COR-L47 (cell line): ENCODE measurements at regions not wholly inside any gene's neighbourhood (a gene's known extent, or its start where the extent isn't known, plus 50 kb on each side); places are given as distances from the start of the nearest gene placed in this dataset.
"Not testable (repeated sequence)": the region's sequence is repeated elsewhere in the genome, so short reads cannot be mapped to it uniquely, and the experiment has no call there.

Experiments
- DNase-seq: peaks from one replicate; lab custom pipeline; 2025; lab: John Stamatoyannopoulos, UW

GRCh38 chr18:4544142-4544541, 89.0 kb upstream of the DLGAP1 start:
- no peak for DNase-seq

GRCh38 chr18:4543711-4544110, 88.6 kb upstream of the DLGAP1 start:
- no peak for DNase-seq

- no peak for DNase-seq
These were observed 86.5 kb upstream of the DLGAP1 start for GRCh38 chr18:4541588-4541987.

- no peak for DNase-seq
These were observed 81.3 kb upstream of the DLGAP1 start for GRCh38 chr18:4536447-4536846.

GRCh38 chr18:4528405-4528804, 73.3 kb upstream of the DLGAP1 start:
- no peak for DNase-seq

- DNase-seq, result not testable (repeated sequence)
These were observed 72.7 kb upstream of the DLGAP1 start for GRCh38 chr18:4527826-4528225.

GRCh38 chr18:4524096-4524495, 69.0 kb upstream of the DLGAP1 start:
- no peak for DNase-seq

- no peak for DNase-seq
These were observed 56.1 kb upstream of the DLGAP1 start for GRCh38 chr18:4511166-4511565.

- no peak for DNase-seq
These were observed 55.6 kb upstream of the DLGAP1 start for GRCh38 chr18:4510711-4511110.

GRCh38 chr18:4510160-4510559, 55.1 kb upstream of the DLGAP1 start:
- DNase-seq, result no peak
